ENCODE measurements at regions not wholly inside any gene's neighbourhood (a gene's known extent, or its start where the extent isn't known, plus 50 kb on each side); places are given as distances from the start of the nearest gene placed in this dataset.

DNA sequence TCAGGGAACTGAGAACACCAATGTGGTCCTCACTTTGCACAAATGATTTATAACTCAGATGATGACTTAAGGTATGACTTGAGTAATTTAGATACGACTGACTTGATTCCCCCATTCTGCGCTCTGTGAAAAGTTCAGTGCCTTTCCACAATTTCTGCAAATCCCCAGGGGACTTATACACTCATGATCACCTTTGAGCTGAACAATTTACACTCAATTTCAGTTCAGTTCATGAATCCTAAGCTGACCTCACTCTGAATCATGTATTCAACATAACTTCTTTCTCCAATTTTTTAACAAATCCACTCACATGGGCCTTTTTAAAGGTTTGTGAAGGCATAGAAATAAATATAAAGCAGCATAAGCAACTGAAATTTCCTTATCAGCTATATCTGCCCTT is 274.2 kb downstream of the FAM76B start:
- no peak for DNase-seq
- POLR2A ChIA-PET: no interaction called here
- Mint-ChIP-seq H3K27ac (no peak overlapping the region), H3K9me3 (peaks cover 3% of the 10 kb centered on the region), H3K27me3 (peaks cover 11% of the 10 kb centered on the region), H3K4me1 (no peaks in the 10 kb centered on the region), H3K36me3 (no peaks in the 10 kb centered on the region), H3K4me3 (no peak overlapping the region)
- ATAC-seq (ENCODE audit: low read depth): no peak

DNA sequence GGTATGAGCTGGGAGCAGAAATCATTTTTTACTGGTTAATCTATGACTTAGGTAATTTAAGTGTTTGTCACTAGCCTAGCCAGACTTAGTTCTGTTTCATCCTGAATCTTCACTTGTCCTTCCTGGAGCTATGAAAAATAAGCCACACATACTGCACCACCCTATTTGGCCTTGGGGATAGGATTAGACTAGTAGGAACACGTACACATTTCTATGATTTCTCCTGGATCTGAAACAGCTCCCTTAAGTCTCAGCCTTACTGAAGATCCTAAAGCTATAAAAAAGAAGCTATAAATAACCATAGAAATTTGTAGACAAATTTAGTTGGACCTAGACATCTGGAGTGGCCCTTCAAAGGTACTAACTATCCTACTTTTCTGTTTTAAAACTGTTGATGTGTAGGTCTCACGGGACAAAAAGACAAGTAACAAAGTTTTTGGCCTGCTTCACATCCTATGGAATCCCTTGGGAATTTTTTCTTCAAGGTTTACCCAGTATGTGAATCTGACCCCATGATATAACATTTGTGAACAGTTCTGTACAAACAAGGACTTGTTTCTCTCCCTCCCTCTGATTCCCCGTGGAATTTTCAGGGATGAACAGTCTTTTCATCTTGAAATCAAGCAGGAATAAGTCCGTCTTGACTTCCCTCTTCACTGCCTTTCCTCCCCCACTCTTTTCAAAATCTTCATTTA is 275.0 kb downstream of the FAM76B start:
- Mint-ChIP-seq H3K9me3 (peaks cover 1% of the 10 kb centered on the region), H3K27ac (no peak overlapping the region), H3K27me3 (peaks cover 11% of the 10 kb centered on the region), H3K4me1 (no peaks in the 10 kb centered on the region), H3K36me3 (no peaks in the 10 kb centered on the region), H3K4me3 (no peak overlapping the region)
- DNase-seq: no peak
- no peak for ATAC-seq (ENCODE audit: low read depth)
- POLR2A ChIA-PET: no interaction called here

DNA sequence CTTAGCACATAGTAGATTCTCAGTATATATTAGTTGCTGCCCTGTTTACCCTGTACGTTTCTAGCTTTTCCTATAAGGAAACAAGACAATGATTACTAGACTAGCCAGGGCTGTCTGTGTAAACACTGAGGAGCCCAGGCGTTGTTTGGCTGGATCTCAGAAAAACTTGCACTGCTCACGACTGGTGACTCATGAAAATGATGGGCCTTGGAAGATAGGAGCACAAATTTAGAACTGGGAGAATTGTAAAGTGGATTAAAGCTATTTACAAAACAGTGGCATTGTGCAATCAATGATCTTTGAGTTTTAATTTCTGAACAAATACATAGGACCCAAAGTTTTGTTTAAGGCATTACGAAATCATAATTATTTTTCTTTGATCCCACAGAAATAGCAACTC is 276.9 kb downstream of the FAM76B start:
- POLR2A ChIA-PET: interaction anchor here (0.7 kb wide), 1 partner anchor 79 kb away, joined by 3 read pairs; no protein-coding TSS in a partner anchor
- no peaks in the 10 kb centered on the region for H3K36me3 Mint-ChIP-seq

DNA sequence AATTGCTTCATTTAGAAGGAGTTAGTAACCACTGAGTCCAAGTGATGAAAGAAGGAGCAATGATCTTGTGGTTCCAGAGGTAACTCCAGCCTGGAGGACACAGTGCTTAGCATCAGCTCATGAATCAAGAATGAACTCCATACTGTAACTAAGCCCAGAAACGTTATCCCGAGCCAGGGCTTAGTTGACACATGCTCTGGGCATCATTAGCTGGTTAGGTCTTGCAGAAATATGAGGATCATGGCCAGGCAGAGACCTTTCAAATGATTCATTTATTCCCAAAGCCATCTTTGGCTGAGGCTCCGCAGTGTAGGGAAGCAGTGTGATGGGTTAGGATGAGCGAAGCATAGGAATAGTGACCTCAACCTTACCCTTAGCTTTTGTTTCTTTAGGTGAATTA is 277.4 kb downstream of the FAM76B start:
- Mint-ChIP-seq H3K4me1 (no peaks in the 10 kb centered on the region), H3K27ac (no peak overlapping the region), H3K4me3 (no peak overlapping the region), H3K36me3 (no peaks in the 10 kb centered on the region), H3K9me3 (no peaks in the 10 kb centered on the region), H3K27me3 (peaks cover 9% of the 10 kb centered on the region)
- POLR2A ChIA-PET: interaction anchor here (0.7 kb wide), 1 partner anchor 80 kb away, joined by 3 read pairs; no protein-coding TSS in a partner anchor
- DNase-seq (no peak), ATAC-seq (ENCODE audit: low read depth) (no peak)

More for the DNA sequence above, 276.9 kb downstream of the FAM76B start:
- H3K4me3 Mint-ChIP-seq: no peak overlapping the region
- DNase-seq (no peak), ATAC-seq (ENCODE audit: low read depth) (no peak)
- no peak overlapping the region for H3K27ac Mint-ChIP-seq
- peaks cover 9% of the 10 kb centered on the region for H3K27me3 Mint-ChIP-seq
- H3K4me1 Mint-ChIP-seq: no peaks in the 10 kb centered on the region
- H3K9me3 Mint-ChIP-seq: no peaks in the 10 kb centered on the region

DNA sequence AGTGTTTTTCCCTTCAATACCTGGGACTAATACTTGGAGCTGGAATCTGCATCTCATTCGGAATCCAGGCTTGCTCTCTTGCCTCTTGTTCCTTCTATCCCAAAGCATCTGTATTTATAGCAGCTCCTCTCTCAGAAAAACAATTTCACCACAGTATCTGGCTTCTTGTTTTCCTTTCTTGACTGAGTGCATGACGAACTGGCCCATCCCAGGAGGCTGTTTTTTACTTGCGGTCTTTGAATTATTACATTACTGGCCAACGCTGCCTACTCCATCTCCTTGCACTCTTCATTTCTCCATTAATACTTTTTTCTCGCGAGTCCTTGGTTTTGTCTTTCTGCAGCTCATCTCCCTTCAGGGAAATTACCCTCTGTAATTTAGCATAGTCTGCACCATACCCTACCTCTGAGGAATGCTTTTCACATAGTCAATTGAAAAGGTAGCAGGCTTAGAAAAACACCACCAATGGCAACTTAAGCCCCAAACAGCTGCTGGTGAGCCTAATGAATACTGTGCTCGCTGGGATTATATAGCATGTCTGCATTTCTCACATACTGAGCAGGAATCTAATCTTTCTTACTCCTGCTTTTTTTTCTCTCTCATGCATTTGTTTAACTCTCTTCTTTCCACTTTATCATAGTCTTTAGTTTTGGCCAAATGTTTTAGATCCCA is 277.4 kb upstream of the SESN3 start:
- DNase-seq: no peak
- H3K27ac Mint-ChIP-seq: no peak overlapping the region
- ATAC-seq (ENCODE audit: low read depth): no peak
- no peak overlapping the region for H3K4me3 Mint-ChIP-seq
- H3K36me3 Mint-ChIP-seq: no peaks in the 10 kb centered on the region
- POLR2A ChIA-PET: no interaction called here
- H3K4me1 Mint-ChIP-seq: peaks cover 5% of the 10 kb centered on the region
- H3K9me3 Mint-ChIP-seq: no peaks in the 10 kb centered on the region
- H3K27me3 Mint-ChIP-seq: peaks cover 9% of the 10 kb centered on the region

DNA sequence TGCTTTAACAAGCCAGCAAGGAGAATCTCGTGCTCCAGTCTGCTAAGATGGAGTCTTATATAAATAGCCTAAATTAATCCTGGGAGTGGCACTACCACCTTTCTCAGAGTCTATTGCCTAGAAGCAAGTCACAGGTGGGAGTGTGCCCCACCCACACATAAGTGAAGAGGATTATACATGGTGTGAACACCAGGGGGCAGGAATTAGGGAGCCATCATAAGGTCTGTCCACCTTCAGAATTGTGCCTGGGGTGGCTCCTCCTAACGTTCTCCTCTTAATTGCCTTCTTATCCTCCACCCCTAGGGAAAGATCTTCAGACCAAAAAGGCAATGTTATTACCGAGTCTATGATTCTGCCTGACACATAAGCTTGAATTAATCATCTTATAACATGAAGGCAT is 276.8 kb upstream of the SESN3 start:
- DNase-seq: no peak
- no peak overlapping the region for H3K4me3 Mint-ChIP-seq
- H3K27ac Mint-ChIP-seq: no peak overlapping the region
- no peaks in the 10 kb centered on the region for H3K9me3 Mint-ChIP-seq
- peaks cover 5% of the 10 kb centered on the region for H3K4me1 Mint-ChIP-seq
- H3K36me3 Mint-ChIP-seq: no peaks in the 10 kb centered on the region
- no peak for ATAC-seq (ENCODE audit: low read depth)
- POLR2A ChIA-PET: no interaction called here
- peaks cover 9% of the 10 kb centered on the region for H3K27me3 Mint-ChIP-seq

DNA sequence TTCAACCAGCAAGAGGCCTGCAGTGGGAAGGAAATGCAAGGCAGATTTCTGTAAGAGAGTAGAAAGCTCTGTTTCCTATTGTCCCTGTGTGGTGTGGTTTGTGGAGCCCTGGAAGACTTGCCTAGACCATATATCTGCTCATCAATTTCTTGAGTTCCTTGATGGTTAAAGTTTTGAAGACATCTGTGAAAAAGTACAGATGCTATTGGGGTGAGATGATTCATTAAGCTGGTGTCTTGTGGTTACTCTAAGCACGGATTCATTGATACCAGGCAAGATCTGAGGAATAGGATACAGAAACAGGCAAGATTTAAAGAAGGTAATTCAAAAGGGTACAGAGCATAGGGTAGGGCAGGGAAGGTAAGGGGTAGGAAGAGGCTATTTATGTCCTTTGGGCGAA is 275.8 kb upstream of the SESN3 start:
- Mint-ChIP-seq H3K36me3 (no peaks in the 10 kb centered on the region), H3K27ac (no peak overlapping the region)

DNA sequence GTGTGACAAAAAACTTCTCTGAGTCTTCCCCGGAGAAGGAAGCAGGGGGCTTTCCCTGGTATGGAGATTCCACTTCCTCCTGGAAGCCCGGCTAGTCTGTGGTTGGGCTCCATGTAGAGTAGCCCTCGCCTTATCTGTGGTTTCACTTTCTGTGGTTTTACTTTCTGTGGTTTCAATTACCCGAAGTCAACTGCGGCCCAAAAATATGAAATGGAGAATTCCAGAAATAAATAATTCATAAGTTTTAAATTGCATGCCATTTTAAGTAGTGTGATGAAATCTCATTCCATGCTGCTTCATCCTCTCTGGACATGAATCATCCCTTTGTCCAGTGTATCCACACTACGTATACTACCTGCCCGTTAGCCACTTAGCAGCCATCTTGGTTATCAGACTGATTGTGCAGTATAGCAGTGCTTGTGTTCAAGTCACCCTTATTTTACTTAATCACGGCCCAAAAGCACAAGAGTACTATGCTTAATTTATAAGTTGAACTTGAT is 275.0 kb upstream of the SESN3 start:
- Mint-ChIP-seq H3K36me3 (no peaks in the 10 kb centered on the region), H3K9me3 (no peaks in the 10 kb centered on the region), H3K27ac (no peak overlapping the region), H3K4me1 (peaks cover 5% of the 10 kb centered on the region), H3K27me3 (peaks cover 3% of the 10 kb centered on the region), H3K4me3 (no peak overlapping the region)
- ATAC-seq (ENCODE audit: low read depth): no peak
- no peak for DNase-seq
- POLR2A ChIA-PET: no interaction called here

More for the DNA sequence above, 275.8 kb upstream of the SESN3 start:
- H3K9me3 Mint-ChIP-seq: no peaks in the 10 kb centered on the region
- POLR2A ChIA-PET: no interaction called here
- peaks cover 6% of the 10 kb centered on the region for H3K27me3 Mint-ChIP-seq
- DNase-seq (no peak), ATAC-seq (ENCODE audit: low read depth) (no peak)
- peaks cover 5% of the 10 kb centered on the region for H3K4me1 Mint-ChIP-seq
- H3K4me3 Mint-ChIP-seq: no peak overlapping the region

DNA sequence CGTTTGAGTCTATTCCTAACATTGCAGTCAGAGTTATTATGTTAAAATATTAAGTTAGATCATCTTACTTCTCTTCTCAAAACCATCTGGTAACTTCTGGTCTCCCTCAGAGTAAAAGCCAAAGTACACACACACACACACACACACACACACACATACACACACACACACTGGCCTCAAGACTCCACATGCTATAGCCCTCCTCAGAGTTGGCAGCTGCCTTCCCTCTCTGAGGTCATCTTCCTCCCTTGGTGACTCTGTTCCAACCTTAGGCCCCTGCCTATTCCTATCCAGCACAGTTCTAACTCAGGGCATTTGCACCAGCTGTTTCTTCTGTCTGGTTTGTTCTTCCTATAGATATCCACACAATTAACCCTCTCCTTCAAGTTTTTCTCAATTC is 272.0 kb upstream of the SESN3 start:
- Mint-ChIP-seq H3K9me3 (no peaks in the 10 kb centered on the region), H3K4me3 (no peak overlapping the region), H3K36me3 (no peaks in the 10 kb centered on the region), H3K27ac (peak overlapping the region; percentile 19), H3K27me3 (peaks cover 3% of the 10 kb centered on the region), H3K4me1 (peaks cover 5% of the 10 kb centered on the region)
- ATAC-seq (ENCODE audit: low read depth) (no peak), DNase-seq (no peak)
- POLR2A ChIA-PET: no interaction called here

DNA sequence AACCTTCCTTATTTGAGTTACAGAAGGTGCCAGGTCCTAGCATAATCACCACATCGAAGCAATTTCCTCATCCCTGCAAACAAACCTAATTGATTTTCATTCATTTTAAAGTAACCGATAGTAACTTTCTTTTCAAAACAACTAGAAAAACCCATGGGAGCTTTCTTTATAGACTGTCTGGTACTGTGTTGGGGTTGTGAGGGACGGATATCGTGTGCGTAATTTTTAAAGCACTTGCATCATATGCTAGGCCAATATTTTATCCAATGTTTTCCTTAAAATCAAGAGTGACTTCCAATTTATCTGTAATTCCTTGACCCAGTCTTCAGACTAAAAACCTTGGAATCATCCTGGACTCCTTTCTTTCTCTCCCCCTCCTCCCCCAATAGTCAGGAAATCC is 271.5 kb upstream of the SESN3 start:
- DNase-seq (no peak), ATAC-seq (ENCODE audit: low read depth) (no peak)
- Mint-ChIP-seq H3K9me3 (no peaks in the 10 kb centered on the region), H3K27ac (no peak overlapping the region), H3K36me3 (no peaks in the 10 kb centered on the region), H3K4me1 (peaks cover 5% of the 10 kb centered on the region), H3K4me3 (no peak overlapping the region), H3K27me3 (peaks cover 3% of the 10 kb centered on the region)
- POLR2A ChIA-PET: no interaction called here

DNA sequence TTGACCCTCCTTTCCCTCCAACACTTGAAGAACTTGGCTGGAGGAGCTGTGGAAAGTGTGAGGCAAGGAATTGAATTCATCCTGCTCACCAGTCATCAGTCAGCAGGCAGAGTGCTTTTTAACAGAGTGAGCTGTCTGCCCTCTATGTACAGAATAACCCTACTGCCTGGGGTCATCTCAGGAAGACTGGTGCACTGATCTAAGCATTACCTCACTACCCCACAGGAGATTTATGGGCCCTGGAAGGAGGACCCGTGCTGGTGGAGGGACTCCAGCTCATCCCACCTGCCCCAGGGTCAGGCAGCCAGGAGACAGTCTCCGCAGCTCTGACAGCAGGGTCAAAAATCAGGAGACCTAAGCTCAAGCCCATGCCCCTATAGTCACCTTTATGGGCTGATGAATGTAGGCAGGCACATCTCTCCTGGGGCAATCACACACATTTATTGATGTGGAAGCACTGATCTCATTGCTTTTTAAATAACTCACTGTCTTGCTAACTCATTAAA is 270.8 kb upstream of the SESN3 start:
- POLR2A ChIA-PET: no interaction called here
- Mint-ChIP-seq H3K4me1 (peaks cover 5% of the 10 kb centered on the region), H3K27ac (no peak overlapping the region), H3K9me3 (no peaks in the 10 kb centered on the region), H3K4me3 (no peak overlapping the region), H3K36me3 (no peaks in the 10 kb centered on the region), H3K27me3 (peaks cover 3% of the 10 kb centered on the region)
- ATAC-seq (ENCODE audit: low read depth) (no peak), DNase-seq (no peak)

DNA sequence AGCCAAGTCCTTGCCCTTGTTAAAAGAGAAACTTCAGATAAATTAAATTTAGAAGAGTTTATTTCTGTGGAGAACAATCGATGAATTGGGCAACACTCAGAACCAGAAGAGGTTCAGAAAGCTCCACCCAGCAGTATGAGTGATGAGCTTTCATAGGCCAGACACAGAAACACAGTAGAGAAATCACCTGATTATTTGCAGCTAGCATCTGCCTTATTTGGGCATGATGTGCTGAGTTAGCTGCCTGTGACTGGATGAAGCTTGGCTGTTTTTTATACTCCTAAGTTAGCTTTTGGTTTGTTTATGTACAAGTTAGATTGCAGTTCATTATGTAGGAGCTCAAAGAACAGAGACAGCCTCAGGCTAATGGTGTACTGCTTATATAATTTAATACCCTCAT is 269.5 kb upstream of the SESN3 start:
- peaks cover 3% of the 10 kb centered on the region for H3K27me3 Mint-ChIP-seq
- peaks cover 2% of the 10 kb centered on the region for H3K9me3 Mint-ChIP-seq
- peaks cover 1% of the 10 kb centered on the region for H3K36me3 Mint-ChIP-seq
- POLR2A ChIA-PET: no interaction called here
- no peak overlapping the region for H3K4me3 Mint-ChIP-seq
- no peak overlapping the region for H3K27ac Mint-ChIP-seq
- no peaks in the 10 kb centered on the region for H3K4me1 Mint-ChIP-seq
- ATAC-seq (ENCODE audit: low read depth): no peak
- no peak for DNase-seq

DNA sequence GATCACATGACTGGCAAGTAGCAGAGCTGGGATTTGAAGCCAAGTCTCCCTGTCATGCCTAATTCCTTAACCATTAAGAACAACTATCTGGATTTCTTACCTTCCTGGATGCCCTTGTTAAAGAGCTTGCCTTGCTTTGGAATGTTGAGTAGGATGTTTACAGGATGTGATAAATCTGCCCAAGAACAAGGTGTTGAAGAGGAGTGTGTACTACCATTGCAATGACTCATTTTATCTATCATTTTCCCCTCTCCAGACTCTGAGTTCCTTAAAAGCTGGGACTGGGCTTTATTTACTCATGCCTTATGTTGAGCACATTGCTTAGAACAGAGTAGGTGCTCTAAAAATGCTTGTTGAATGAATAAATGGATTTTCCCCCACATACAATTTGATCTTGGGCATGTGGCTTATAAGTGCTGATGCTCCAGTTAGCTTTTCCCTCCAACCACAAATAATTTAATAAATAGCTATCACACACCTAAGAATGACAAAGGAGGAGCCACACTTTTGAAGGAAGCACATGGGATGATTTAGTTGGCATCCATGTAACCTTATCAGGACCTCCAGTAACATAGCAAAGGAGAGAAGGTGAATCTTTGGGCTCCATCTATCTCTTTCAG is 268.6 kb upstream of the SESN3 start:
- POLR2A ChIA-PET: no interaction called here
- Mint-ChIP-seq H3K4me1 (no peaks in the 10 kb centered on the region), H3K27me3 (peaks cover 3% of the 10 kb centered on the region), H3K27ac (no peak overlapping the region), H3K36me3 (peaks cover 3% of the 10 kb centered on the region), H3K4me3 (no peak overlapping the region), H3K9me3 (peaks cover 2% of the 10 kb centered on the region)
- DNase-seq (no peak), ATAC-seq (ENCODE audit: low read depth) (no peak)
